GM23248 (cell line): ENCODE measurements at regions not wholly inside any gene's neighbourhood (a gene's known extent, or its start where the extent isn't known, plus 50 kb on each side); places are given as distances from the start of the nearest gene placed in this dataset.

Experiments
- EZH2 ChIP-seq: fragments of 200-600 bp; sonication (generic); IDR thresholded peaks from 2 replicates; pipeline ENCODE4 v1.6.1; 2018; ENCODE audit warnings: antibody characterized with exemption, mild to moderate bottlenecking; ENCODE audit not compliant: insufficient read depth, poor library complexity, severe bottlenecking
- EZH2phosphoT487 ChIP-seq: fragments of 200-600 bp; sonication (generic); IDR thresholded peaks from 2 replicates; pipeline ENCODE4 v1.6.1; 2018; ENCODE audit warnings: antibody characterized with exemption, moderate library complexity, mild to moderate bottlenecking, low read depth; ENCODE audit not compliant: insufficient read depth

- TF ChIP-seq EZH2phosphoT487 (no peak), EZH2 (no peak)
Measured at GRCh38 chr12:46710125-46710743, 115.6 kb downstream of the SLC38A4 start.
